ENCODE measurements at regions not wholly inside any gene's neighbourhood (a gene's known extent, or its start where the extent isn't known, plus 50 kb on each side); places are given as distances from the start of the nearest gene placed in this dataset.

DNA sequence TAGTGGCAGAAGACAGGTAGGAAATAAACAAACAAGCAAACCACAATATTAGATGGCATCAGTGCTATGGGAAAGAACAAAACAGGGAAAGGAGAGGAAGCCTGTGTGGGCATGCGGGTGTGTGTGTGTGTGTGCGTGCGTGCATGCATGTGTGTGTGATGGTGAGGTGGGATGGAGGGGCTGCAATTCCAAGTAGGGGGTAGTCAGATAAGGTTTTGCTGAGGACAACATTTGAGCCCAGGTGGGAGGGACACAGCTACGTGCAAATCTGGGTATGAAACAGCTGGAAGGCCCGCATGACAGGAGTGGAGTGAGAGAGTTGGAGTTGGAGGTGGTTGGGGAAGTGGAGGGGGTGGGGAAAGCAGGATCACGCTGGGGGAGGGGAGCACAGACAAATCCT is 121.0 kb upstream of the PARD3 start:
- Mint-ChIP-seq H3K4me3 (no peak overlapping the region), H3K4me1 (no peaks in the 10 kb centered on the region), H3K36me3 (no peaks in the 10 kb centered on the region), H3K27me3 (ENCODE audit: low read depth in 2 of 2) (peaks cover 5 to 6% of the 10 kb centered on the region in 2 donors), H3K9me3 (no peaks in the 10 kb centered on the region), H3K27ac (no peak overlapping the region)
- intact Hi-C loops (cut with micrococcal nuclease), result no loop called here
- DNase-seq, result no peak
- Histone ChIP-seq H3K9me3 (ENCODE audit: control insufficient read depth, insufficient read depth, low read length) (no peaks in the 10 kb centered on the region), H3K4me1 (ENCODE audit: control insufficient read depth, insufficient read depth, low read length) (no peaks in the 10 kb centered on the region), H3K27me3 (ENCODE audit: control insufficient read depth, insufficient read depth, low read length) (no peaks in the 10 kb centered on the region), H3K36me3 (ENCODE audit: control insufficient read depth, insufficient read depth, low read length) (no peaks in the 10 kb centered on the region), H3K4me3 (ENCODE audit: low read length) (no peak overlapping the region), H3K27ac (ENCODE audit: low read length) (no peak overlapping the region)
- no peak for ATAC-seq
- WGBS (ENCODE audit: insufficient coverage), result 82% methylated on average over 6 of the region's 6 CpGs
- TF ChIP-seq, protein P1, sequence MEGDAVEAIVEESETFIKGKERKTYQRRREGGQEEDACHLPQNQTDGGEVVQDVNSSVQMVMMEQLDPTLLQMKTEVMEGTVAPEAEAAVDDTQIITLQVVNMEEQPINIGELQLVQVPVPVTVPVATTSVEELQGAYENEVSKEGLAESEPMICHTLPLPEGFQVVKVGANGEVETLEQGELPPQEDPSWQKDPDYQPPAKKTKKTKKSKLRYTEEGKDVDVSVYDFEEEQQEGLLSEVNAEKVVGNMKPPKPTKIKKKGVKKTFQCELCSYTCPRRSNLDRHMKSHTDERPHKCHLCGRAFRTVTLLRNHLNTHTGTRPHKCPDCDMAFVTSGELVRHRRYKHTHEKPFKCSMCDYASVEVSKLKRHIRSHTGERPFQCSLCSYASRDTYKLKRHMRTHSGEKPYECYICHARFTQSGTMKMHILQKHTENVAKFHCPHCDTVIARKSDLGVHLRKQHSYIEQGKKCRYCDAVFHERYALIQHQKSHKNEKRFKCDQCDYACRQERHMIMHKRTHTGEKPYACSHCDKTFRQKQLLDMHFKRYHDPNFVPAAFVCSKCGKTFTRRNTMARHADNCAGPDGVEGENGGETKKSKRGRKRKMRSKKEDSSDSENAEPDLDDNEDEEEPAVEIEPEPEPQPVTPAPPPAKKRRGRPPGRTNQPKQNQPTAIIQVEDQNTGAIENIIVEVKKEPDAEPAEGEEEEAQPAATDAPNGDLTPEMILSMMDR (IDR thresholded peaks at IDR 0.05), result no peak

DNA sequence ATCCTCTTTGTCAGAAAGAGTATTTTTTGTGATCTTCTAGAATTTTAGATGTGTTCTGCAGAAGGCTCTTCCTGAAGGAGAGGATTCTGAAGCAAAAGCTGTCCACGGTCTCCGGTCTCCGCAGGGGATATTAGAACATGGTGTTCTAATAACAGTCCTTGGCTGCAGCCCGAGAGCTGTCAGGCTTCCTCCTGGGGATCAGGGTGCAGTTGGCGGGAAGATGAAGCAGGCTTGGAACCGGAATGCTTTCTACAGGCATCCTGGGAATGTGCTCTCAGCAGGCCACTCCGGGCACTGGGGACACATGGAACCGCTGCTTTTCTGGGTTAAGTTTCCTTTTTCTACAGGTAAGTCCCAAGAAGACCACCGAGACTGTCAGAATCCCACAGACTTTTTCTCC is 118.6 kb upstream of the PARD3 start:
- Mint-ChIP-seq H3K36me3 (no peaks in the 10 kb centered on the region), H3K4me1 (no peaks in the 10 kb centered on the region), H3K27me3 (ENCODE audit: low read depth in 2 of 2) (peaks cover 0 to 4% of the 10 kb centered on the region in 2 donors), H3K27ac (no peak overlapping the region), H3K4me3 (no peak overlapping the region), H3K9me3 (no peaks in the 10 kb centered on the region)
- no peak overlapping the region for H3K4me3 ChIP-seq (ENCODE audit: low read length)
- no peaks in the 10 kb centered on the region for H3K4me1 ChIP-seq (ENCODE audit: control insufficient read depth, insufficient read depth, low read length)
- no peaks in the 10 kb centered on the region for H3K36me3 ChIP-seq (ENCODE audit: control insufficient read depth, insufficient read depth, low read length)
- DNase-seq (no peak), ATAC-seq (no peak)
- 90% methylated on average over 8 of the region's 9 CpGs for WGBS (ENCODE audit: insufficient coverage)
- intact Hi-C loops (cut with micrococcal nuclease), result no loop called here
- H3K9me3 ChIP-seq (ENCODE audit: control insufficient read depth, insufficient read depth, low read length), result no peaks in the 10 kb centered on the region
- no peaks in the 10 kb centered on the region for H3K27me3 ChIP-seq (ENCODE audit: control insufficient read depth, insufficient read depth, low read length)
- TF ChIP-seq, protein P1 (IDR thresholded peaks at IDR 0.05), result no peak
- no peak overlapping the region for H3K27ac ChIP-seq (ENCODE audit: low read length)

DNA sequence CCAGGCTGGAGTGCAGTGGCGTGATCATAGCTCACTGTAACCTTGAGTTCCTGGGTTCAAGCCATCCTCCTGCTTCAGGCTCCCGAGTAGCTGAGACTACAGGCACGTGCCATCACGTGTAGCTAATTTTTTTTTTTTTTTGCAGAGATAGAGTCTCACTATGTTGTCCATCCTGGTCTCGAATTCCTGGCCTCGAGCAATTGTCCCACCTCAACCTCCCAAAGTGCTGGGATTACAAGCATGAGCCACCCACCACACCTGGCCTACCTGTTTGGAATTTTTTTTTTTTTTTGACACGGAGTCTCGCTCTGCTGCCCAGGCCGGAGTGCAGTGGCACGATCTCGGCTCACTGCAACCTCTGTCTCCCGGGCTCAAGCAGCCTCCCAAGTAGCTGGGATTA is 117.1 kb upstream of the PARD3 start:
- H3K4me1 Mint-ChIP-seq, result no peaks in the 10 kb centered on the region
- intact Hi-C loops (cut with micrococcal nuclease), result no loop called here
- 94% methylated on average over 12 of the region's 12 CpGs for WGBS (ENCODE audit: insufficient coverage)
- no peak for DNase-seq
- Histone ChIP-seq H3K27me3 (ENCODE audit: control insufficient read depth, insufficient read depth, low read length) (no peaks in the 10 kb centered on the region), H3K4me3 (ENCODE audit: low read length) (no peak overlapping the region), H3K4me1 (ENCODE audit: control insufficient read depth, insufficient read depth, low read length) (no peaks in the 10 kb centered on the region), H3K36me3 (ENCODE audit: control insufficient read depth, insufficient read depth, low read length) (no peaks in the 10 kb centered on the region), H3K9me3 (ENCODE audit: control insufficient read depth, insufficient read depth, low read length) (no peaks in the 10 kb centered on the region), H3K27ac (ENCODE audit: low read length) (no peak overlapping the region)
- H3K27me3 Mint-ChIP-seq (ENCODE audit: low read depth in 2 of 2), result no peaks in the 10 kb centered on the region
- no peak for ATAC-seq
- H3K36me3 Mint-ChIP-seq, result no peaks in the 10 kb centered on the region
- TF ChIP-seq, protein P1 (IDR thresholded peaks at IDR 0.05), result no peak
- no peak overlapping the region for H3K27ac Mint-ChIP-seq
- no peaks in the 10 kb centered on the region for H3K9me3 Mint-ChIP-seq
- no peak overlapping the region for H3K4me3 Mint-ChIP-seq

DNA sequence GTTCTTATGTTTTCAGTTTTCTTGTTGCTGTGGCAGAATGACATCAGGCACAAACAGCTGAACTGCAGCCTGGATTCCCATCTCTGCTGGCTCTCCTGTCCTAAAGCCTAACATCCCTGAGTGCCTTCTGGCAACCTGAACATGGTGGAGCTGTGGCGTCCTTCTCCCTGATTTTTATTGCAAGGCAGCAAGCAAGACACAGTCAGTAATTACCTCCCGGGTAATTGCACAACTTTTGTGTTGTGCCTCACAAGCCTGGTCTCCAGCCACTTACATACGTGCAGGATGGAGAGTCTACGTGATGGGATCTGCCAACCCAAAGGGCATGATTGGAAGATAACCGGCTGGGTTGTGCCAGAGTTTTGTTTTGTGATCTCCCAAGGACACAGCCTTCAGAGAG is 116.1 kb upstream of the PARD3 start:
- H3K9me3 ChIP-seq (ENCODE audit: control insufficient read depth, insufficient read depth, low read length), result no peaks in the 10 kb centered on the region
- no peak overlapping the region for H3K27ac ChIP-seq (ENCODE audit: low read length)
- TF ChIP-seq, protein P1 (IDR thresholded peaks at IDR 0.05), result no peak
- Mint-ChIP-seq H3K27me3 (ENCODE audit: low read depth in 2 of 2) (no peaks in the 10 kb centered on the region), H3K4me3 (no peak overlapping the region), H3K36me3 (no peaks in the 10 kb centered on the region), H3K9me3 (no peaks in the 10 kb centered on the region), H3K4me1 (no peaks in the 10 kb centered on the region), H3K27ac (no peak overlapping the region)
- DNase-seq, result no peak
- intact Hi-C loops (cut with micrococcal nuclease), result no loop called here
- 93% methylated on average over 5 of the region's 5 CpGs for WGBS (ENCODE audit: insufficient coverage)
- ATAC-seq, result no peak
- no peaks in the 10 kb centered on the region for H3K4me1 ChIP-seq (ENCODE audit: control insufficient read depth, insufficient read depth, low read length)
- no peaks in the 10 kb centered on the region for H3K36me3 ChIP-seq (ENCODE audit: control insufficient read depth, insufficient read depth, low read length)
- H3K27me3 ChIP-seq (ENCODE audit: control insufficient read depth, insufficient read depth, low read length), result no peaks in the 10 kb centered on the region
- no peak overlapping the region for H3K4me3 ChIP-seq (ENCODE audit: low read length)
